ENCODE measurements at regions not wholly inside any gene's neighbourhood (a gene's known extent, or its start where the extent isn't known, plus 50 kb on each side); places are given as distances from the start of the nearest gene placed in this dataset.

DNA sequence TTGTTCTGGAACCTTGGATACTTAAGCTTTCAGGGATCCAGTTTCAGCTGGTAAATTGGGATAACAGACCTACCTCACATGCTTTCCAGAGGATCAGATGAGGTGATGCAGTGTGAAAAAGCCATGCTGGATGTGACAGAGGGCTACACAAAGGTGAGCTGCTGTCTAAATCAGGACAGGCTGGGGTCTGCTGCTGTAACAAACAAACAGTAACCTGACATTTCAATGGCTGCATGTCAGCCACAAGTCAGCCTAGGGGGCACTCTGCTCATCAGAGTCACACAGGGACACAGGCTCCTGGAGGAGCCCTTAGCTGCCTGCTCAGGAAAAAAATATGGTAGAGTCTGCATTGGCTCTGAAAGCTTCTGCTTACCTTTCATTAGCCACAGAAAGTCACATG is 66.7 kb upstream of the EGFLAM start:
- intact Hi-C loops (cut with DNase I) = loop anchor here (5.0 to 10.0 kb wide), 2 partner anchors 354 to 357 kb away; no protein-coding TSS in a partner anchor
- H3K36me3 ChIP-seq = no peaks in the 10 kb centered on the region
- ATAC-seq = no peak

DNA sequence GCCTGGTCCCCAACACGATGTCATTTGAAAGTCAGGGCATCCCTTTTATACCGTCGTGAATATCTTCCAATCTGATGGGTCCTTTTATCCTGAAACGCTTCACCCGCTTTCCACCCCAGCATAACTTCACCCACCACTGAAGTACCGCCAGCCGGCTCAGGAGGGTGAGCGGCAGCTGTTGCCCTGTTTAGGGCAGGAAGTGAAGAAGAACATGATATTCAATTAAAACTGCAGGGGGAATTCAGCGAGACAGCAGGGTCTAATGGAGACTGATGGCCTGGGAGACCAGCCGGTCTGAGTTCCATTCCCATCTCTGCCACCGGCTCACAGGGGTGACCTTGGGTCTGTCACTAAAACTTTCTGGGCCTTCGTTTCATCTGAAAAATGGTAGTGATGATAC is 68.2 kb upstream of the EGFLAM start:
- TF ChIP-seq, protein P1, sequence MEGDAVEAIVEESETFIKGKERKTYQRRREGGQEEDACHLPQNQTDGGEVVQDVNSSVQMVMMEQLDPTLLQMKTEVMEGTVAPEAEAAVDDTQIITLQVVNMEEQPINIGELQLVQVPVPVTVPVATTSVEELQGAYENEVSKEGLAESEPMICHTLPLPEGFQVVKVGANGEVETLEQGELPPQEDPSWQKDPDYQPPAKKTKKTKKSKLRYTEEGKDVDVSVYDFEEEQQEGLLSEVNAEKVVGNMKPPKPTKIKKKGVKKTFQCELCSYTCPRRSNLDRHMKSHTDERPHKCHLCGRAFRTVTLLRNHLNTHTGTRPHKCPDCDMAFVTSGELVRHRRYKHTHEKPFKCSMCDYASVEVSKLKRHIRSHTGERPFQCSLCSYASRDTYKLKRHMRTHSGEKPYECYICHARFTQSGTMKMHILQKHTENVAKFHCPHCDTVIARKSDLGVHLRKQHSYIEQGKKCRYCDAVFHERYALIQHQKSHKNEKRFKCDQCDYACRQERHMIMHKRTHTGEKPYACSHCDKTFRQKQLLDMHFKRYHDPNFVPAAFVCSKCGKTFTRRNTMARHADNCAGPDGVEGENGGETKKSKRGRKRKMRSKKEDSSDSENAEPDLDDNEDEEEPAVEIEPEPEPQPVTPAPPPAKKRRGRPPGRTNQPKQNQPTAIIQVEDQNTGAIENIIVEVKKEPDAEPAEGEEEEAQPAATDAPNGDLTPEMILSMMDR (IDR thresholded peaks at IDR 0.05) = no peak
- Histone ChIP-seq H3K36me3 (no peaks in the 10 kb centered on the region), H3K4me3 (no peak overlapping the region), H3K9me3 (no peaks in the 10 kb centered on the region), H3K27me3 (peaks cover 0 to 9% (median 3%) of the 10 kb centered on the region in 4 donors), H3K27ac (no peak overlapping the region), H3K4me1 (no peaks in the 10 kb centered on the region)
- no peak for ATAC-seq
- no peak for DNase-seq
- intact Hi-C loops (cut with DNase I) = loop anchor here (5.0 to 10.0 kb wide), 2 partner anchors 353 to 355 kb away; no protein-coding TSS in a partner anchor
- FAIRE-seq = no peak
- 69 to 82% methylated on average over 12 of the region's 12 CpGs for WGBS, 2 donors

More for the DNA sequence above, 66.7 kb upstream of the EGFLAM start:
- H3K9me3 ChIP-seq = no peaks in the 10 kb centered on the region
- H3K4me3 ChIP-seq = no peak overlapping the region
- FAIRE-seq = no peak
- H3K4me1 ChIP-seq = no peaks in the 10 kb centered on the region
- TF ChIP-seq, protein P1 (IDR thresholded peaks at IDR 0.05) = no peak
- no peak overlapping the region for H3K27ac ChIP-seq
- H3K27me3 ChIP-seq = peaks cover 0 to 9% (median 3%) of the 10 kb centered on the region in 4 donors
- no peak for DNase-seq

DNA sequence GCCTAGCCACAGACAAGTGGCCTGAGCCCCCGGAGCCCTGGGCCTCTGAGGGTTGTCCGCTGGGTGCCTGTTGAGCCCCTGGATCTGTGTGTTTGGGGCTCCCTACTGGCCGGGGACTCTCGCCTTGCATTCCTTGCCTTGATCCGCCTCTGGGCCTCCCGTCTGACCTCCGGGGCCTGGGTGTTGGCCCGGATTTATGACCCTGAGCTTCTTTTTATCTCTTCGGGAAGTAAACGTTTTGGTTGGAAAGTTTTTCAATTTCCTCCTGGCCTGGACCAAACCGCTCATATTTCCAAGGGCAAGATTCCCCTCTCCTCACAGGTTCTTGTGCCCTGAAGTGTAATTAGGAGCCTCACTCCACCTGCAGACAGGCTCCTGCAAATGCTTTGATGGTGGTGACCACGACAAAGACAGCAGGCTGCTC is 69.3 kb upstream of the EGFLAM start:
- Histone ChIP-seq H3K36me3 (no peaks in the 10 kb centered on the region), H3K9me3 (no peaks in the 10 kb centered on the region), H3K27ac (no peak overlapping the region), H3K4me1 (no peaks in the 10 kb centered on the region), H3K4me3 (no peak overlapping the region), H3K27me3 (peaks cover 0 to 9% (median 3%) of the 10 kb centered on the region in 4 donors)
- intact Hi-C loops (cut with DNase I) = no loop called here
- TF ChIP-seq, protein P1 (IDR thresholded peaks at IDR 0.05) = no peak
- ATAC-seq = no peak
- no peak for DNase-seq
- FAIRE-seq = no peak
- 48 to 53% methylated on average over 12 of the region's 12 CpGs for WGBS, 2 donors

DNA sequence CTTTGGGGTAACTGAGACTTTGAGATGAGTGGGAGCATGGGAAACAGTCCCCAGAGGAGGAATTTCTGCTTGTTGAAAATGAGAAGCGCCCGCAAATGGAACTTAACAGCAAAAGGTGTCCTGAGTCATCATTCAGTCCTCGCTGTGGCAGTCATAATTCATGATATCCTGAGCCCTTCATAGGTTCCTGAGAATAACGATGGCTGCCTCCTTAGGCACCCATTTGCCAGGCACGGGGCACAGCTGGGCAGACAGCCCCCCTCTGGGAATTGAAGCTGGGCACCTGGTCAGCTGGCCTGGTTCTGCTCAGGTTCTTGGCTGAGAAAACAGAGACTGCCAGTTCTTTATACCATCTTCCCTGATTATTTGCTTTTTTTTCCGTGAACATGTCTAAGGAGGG is 69.8 kb upstream of the EGFLAM start:
- H3K4me1 ChIP-seq = no peaks in the 10 kb centered on the region
- intact Hi-C loops (cut with DNase I) = no loop called here
- no peak overlapping the region for H3K27ac ChIP-seq
- DNase-seq = no peak
- FAIRE-seq = no peak
- peaks cover 0 to 4% (median 2%) of the 10 kb centered on the region in 4 donors for H3K27me3 ChIP-seq
- no peak for ATAC-seq
- H3K4me3 ChIP-seq = no peak overlapping the region
- TF ChIP-seq, protein P1 (IDR thresholded peaks at IDR 0.05) = no peak
- WGBS, 2 donors = 74 to 77% methylated on average over 6 of the region's 6 CpGs
- no peaks in the 10 kb centered on the region for H3K36me3 ChIP-seq
- H3K9me3 ChIP-seq = no peaks in the 10 kb centered on the region

DNA sequence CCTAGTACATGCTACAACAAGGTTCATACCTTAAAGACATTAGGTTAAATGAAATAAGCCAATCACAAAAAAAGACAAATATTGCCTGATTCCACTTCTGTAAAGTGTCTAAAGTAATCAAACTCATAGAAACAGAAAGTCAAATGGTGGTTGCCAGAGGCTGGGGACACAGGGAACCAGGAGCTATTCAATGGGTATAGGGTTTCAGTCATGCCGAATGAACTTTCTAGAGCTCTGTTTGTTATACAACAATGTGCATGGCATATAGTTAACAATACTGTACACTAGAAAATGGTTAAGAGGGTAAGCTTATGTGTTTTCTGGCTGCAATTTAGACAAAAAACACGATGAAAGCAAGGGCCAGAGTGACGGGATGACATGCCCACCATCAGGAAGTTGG is 70.8 kb upstream of the EGFLAM start:
- 50 to 56% methylated on average over 3 of the region's 3 CpGs for WGBS, 2 donors
- H3K27me3 ChIP-seq = no peaks in the 10 kb centered on the region
- TF ChIP-seq, protein P1 (IDR thresholded peaks at IDR 0.05) = no peak
- no peak overlapping the region for H3K4me3 ChIP-seq
- H3K9me3 ChIP-seq = no peaks in the 10 kb centered on the region
- H3K36me3 ChIP-seq = no peaks in the 10 kb centered on the region
- no peaks in the 10 kb centered on the region for H3K4me1 ChIP-seq
- DNase-seq (no peak), FAIRE-seq (no peak), ATAC-seq (no peak)
- no peak overlapping the region for H3K27ac ChIP-seq
- intact Hi-C loops (cut with DNase I) = no loop called here

Data from pancreas (tissue), 10 donors.